ENCODE measurements at regions not wholly inside any gene's neighbourhood (a gene's known extent, or its start where the extent isn't known, plus 50 kb on each side); places are given as distances from the start of the nearest gene placed in this dataset.

- Mint-ChIP-seq H3K4me3 (no peak overlapping the region), H3K4me1 (ENCODE audit: low read depth) (no peaks in the 10 kb centered on the region), H3K9me3 (ENCODE audit: insufficient read depth) (no peaks in the 10 kb centered on the region), H3K27me3 (ENCODE audit: low read depth) (no peaks in the 10 kb centered on the region), H3K36me3 (ENCODE audit: low read depth) (no peaks in the 10 kb centered on the region), H3K27ac (no peak overlapping the region)
- ATAC-seq (no peak), DNase-seq (no peak)
- ChIA-PET CTCF (no interaction called here), POLR2A (no interaction called here)
Observed at GRCh38 chr10:125219776-125220175, 59.4 kb upstream of the CTBP2 start.

DNA sequence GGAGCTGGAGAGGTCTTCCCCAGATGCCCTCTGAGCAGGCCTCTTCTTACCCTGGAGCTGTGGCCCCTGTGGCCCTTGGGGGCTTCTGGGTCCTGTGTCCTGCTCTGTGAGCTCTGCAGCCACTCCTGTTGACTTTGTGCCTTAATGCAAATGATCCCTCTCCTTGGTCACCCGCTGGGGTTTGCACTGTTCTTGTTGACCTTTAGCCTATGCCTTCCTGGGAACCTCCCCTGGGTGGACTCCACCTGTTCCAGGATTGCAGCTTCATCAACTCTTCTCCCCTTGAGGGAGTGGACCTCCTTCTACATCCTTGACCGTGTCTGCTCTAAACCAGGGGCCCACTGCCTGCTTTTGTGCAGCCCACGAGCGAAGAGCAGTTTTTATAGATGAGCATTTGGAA is 58.6 kb upstream of the CTBP2 start:
- no peak for ATAC-seq
- H3K27me3 Mint-ChIP-seq (ENCODE audit: low read depth), result no peaks in the 10 kb centered on the region
- no peak overlapping the region for H3K27ac Mint-ChIP-seq
- no peaks in the 10 kb centered on the region for H3K36me3 Mint-ChIP-seq (ENCODE audit: low read depth)
- H3K4me1 Mint-ChIP-seq (ENCODE audit: low read depth), result no peaks in the 10 kb centered on the region
- no peak for DNase-seq
- no peaks in the 10 kb centered on the region for H3K9me3 Mint-ChIP-seq (ENCODE audit: insufficient read depth)
- ChIA-PET CTCF (no interaction called here), POLR2A (no interaction called here)
- no peak overlapping the region for H3K4me3 Mint-ChIP-seq

- POLR2A ChIA-PET, result no interaction called here
- no peaks in the 10 kb centered on the region for H3K36me3 Mint-ChIP-seq (ENCODE audit: low read depth)
- no peak for ATAC-seq
Observed at GRCh38 chr10:125217990-125218675, 57.8 kb upstream of the CTBP2 start.

DNA sequence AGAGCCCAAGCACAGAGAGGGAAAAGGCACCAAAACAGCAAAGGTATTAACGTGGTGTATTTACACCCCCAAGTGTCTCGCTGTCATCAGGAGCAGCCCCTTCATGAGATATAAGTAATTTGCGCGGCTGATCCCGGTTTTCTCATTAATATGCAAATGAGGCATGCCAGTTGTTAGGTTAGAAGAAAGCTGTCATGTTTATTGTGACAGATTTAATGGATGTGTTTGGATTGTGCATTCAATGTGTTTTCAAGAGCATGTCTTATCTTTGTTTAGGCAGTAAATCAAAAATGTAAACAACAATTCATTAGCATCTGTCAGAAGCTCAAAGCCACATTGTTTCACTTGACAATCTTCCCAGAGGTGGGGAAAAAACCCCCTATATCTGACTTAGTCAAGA is 56.5 kb upstream of the CTBP2 start:
- Mint-ChIP-seq H3K4me1 (ENCODE audit: low read depth) (no peaks in the 10 kb centered on the region), H3K27ac (no peak overlapping the region), H3K27me3 (ENCODE audit: low read depth) (no peaks in the 10 kb centered on the region), H3K9me3 (ENCODE audit: insufficient read depth) (no peaks in the 10 kb centered on the region), H3K4me3 (no peak overlapping the region), H3K36me3 (ENCODE audit: low read depth) (no peaks in the 10 kb centered on the region)
- ChIA-PET POLR2A (no interaction called here), CTCF (no interaction called here)
- ATAC-seq (no peak), DNase-seq (no peak)

More at GRCh38 chr10:125217990-125218675, 57.8 kb upstream of the CTBP2 start:
- no peaks in the 10 kb centered on the region for H3K9me3 Mint-ChIP-seq (ENCODE audit: insufficient read depth)
- no peak for DNase-seq
- no peaks in the 10 kb centered on the region for H3K4me1 Mint-ChIP-seq (ENCODE audit: low read depth)
- no peaks in the 10 kb centered on the region for H3K27me3 Mint-ChIP-seq (ENCODE audit: low read depth)
- no peak overlapping the region for H3K27ac Mint-ChIP-seq
- H3K4me3 Mint-ChIP-seq, result no peak overlapping the region
- CTCF ChIA-PET, result no interaction called here

DNA sequence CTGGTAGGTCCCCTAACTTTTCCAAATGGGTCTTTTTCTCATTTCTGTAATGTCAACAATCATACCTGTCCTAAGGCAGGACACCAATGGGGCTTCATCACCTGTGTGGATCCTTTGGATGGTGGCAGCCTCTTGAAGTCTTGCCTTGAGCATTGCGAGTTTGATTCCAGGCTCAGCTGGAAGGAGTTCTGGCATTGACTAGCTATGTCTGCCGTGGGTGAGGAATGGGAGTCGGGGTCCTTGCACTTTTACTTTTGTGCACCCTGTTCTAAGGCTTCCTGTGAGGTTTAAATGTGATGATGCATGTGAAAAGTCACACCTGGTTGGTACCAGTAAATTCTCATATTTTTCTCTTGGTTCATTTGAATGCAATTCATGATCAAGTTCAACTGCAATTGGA is 55.9 kb upstream of the CTBP2 start:
- no peaks in the 10 kb centered on the region for H3K36me3 Mint-ChIP-seq (ENCODE audit: low read depth)

DNA sequence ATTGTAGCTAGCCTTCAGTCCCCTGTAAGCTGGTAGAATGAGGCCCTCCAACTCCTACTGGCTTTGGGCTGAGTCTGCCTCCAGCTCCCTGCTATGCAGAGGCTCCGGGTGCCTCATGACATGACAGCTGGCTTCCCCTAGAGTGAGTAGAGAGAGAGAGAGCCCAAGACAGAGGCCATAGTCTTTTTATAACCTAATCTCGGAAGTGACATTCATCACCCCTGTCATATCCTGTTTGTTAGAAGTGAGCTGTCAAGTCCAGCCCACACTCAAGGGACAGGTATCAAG is 53.9 kb upstream of the CTBP2 start:
- ChIA-PET CTCF (no interaction called here), POLR2A (no interaction called here)
- H3K9me3 Mint-ChIP-seq (ENCODE audit: insufficient read depth), result no peaks in the 10 kb centered on the region

More for the DNA sequence above, 55.9 kb upstream of the CTBP2 start:
- Mint-ChIP-seq H3K27ac (no peak overlapping the region), H3K4me1 (ENCODE audit: low read depth) (no peaks in the 10 kb centered on the region), H3K27me3 (ENCODE audit: low read depth) (no peaks in the 10 kb centered on the region), H3K4me3 (no peak overlapping the region), H3K9me3 (ENCODE audit: insufficient read depth) (no peaks in the 10 kb centered on the region)
- ChIA-PET POLR2A (no interaction called here), CTCF (no interaction called here)
- ATAC-seq (no peak), DNase-seq (no peak)

GRCh38 chr10:125213541-125214282 is 53.3 kb upstream of the CTBP2 start:
- Mint-ChIP-seq H3K4me3 (no peak overlapping the region), H3K9me3 (ENCODE audit: insufficient read depth) (no peaks in the 10 kb centered on the region)
- CTCF ChIA-PET, result no interaction called here

More for the DNA sequence above, 53.9 kb upstream of the CTBP2 start:
- Mint-ChIP-seq H3K27ac (no peak overlapping the region), H3K27me3 (ENCODE audit: low read depth) (no peaks in the 10 kb centered on the region), H3K4me1 (ENCODE audit: low read depth) (no peaks in the 10 kb centered on the region), H3K36me3 (ENCODE audit: low read depth) (no peaks in the 10 kb centered on the region), H3K4me3 (no peak overlapping the region)
- no peak for ATAC-seq
- no peak for DNase-seq

GRCh38 chr10:125212150-125212809 is 51.9 kb upstream of the CTBP2 start:
- Mint-ChIP-seq H3K27me3 (ENCODE audit: low read depth) (no peaks in the 10 kb centered on the region), H3K4me1 (ENCODE audit: low read depth) (no peaks in the 10 kb centered on the region), H3K9me3 (ENCODE audit: insufficient read depth) (no peaks in the 10 kb centered on the region), H3K27ac (no peak overlapping the region), H3K4me3 (no peak overlapping the region), H3K36me3 (ENCODE audit: low read depth) (no peaks in the 10 kb centered on the region)
- ATAC-seq (no peak), DNase-seq (no peak)
- ChIA-PET POLR2A (interaction anchor here (0.6 kb wide), 1 partner anchor 241 kb away, joined by 3 read pairs; no protein-coding TSS in a partner anchor), CTCF (no interaction called here)

More at GRCh38 chr10:125213541-125214282, 53.3 kb upstream of the CTBP2 start:
- Mint-ChIP-seq H3K36me3 (ENCODE audit: low read depth) (no peaks in the 10 kb centered on the region), H3K4me1 (ENCODE audit: low read depth) (no peaks in the 10 kb centered on the region), H3K27me3 (ENCODE audit: low read depth) (no peaks in the 10 kb centered on the region), H3K27ac (no peak overlapping the region)
- DNase-seq (no peak), ATAC-seq (no peak)
- POLR2A ChIA-PET, result no interaction called here
